ENCODE measurements at regions not wholly inside any gene's neighbourhood (a gene's known extent, or its start where the extent isn't known, plus 50 kb on each side); places are given as distances from the start of the nearest gene placed in this dataset.

DNA sequence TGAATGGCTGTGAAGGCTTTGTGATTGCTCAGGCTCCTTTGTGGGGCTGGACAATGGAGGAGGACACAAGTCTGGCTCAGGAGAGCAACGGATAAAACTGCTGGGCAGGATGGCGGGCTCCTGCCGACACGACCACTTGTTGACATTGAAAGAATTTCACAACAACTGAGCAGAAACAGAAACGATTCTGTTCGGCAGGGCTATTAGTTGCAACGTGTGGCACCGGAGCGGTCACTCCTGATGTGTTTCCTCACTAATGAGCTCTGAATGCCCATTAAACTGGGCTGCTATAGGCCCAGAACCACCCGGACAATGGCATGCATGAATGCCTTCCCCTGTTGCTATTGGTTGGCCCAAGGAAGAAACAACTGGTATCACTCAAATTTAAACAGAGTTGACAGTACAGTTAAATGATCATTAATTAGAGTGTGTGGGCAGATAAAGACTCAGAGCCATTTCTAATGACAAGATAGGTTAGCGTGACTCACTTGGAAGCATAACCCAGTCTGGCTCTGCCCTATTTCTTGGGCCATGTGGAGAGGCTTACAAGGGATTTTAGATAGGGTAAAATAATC is 142.9 kb downstream of the ASCL1 start:
- FAIRE-seq (no peak), ATAC-seq (no peak), DNase-seq (ENCODE audit: low read depth in 1 of 2, low spot score in 1 of 2) (no peak)
- ChIA-PET CTCF (no interaction called here), POLR2A (no interaction called here)
- WGBS (ENCODE audit: missing lambda C conversion rate) = 10% methylated on average over 11 of the region's 11 CpGs
- Histone ChIP-seq H3K4me1 (no peaks in the 10 kb centered on the region), H3K4me2 (no peak overlapping the region), H3K9me3 (no peaks in the 10 kb centered on the region), H3K27ac (no peak overlapping the region), H3K4me3 (no peak overlapping the region)
- TF ChIP-seq JUN (IDR thresholded peaks at IDR 0.05) (no peak), RARB (CRISPR knock-in tag; IDR thresholded peaks at IDR 0.05) (no peak), HOXB5 (CRISPR knock-in tag; IDR thresholded peaks at IDR 0.05) (no peak), HOXA7 (CRISPR knock-in tag; IDR thresholded peaks at IDR 0.05) (no peak), FOSB (CRISPR knock-in tag; IDR thresholded peaks at IDR 0.05) (no peak), ZSCAN20 (CRISPR knock-in tag; IDR thresholded peaks at IDR 0.05) (no peak), EP300 (IDR thresholded peaks at IDR 0.05) (no peak), RCOR1 (IDR thresholded peaks at IDR 0.05; ENCODE audit: low read depth, low read length) (no peak), ESRRA (IDR thresholded peaks at IDR 0.05; ENCODE audit: borderline replicate concordance, low read length) (no peak)
- TF ChIP-seq, protein P1, sequence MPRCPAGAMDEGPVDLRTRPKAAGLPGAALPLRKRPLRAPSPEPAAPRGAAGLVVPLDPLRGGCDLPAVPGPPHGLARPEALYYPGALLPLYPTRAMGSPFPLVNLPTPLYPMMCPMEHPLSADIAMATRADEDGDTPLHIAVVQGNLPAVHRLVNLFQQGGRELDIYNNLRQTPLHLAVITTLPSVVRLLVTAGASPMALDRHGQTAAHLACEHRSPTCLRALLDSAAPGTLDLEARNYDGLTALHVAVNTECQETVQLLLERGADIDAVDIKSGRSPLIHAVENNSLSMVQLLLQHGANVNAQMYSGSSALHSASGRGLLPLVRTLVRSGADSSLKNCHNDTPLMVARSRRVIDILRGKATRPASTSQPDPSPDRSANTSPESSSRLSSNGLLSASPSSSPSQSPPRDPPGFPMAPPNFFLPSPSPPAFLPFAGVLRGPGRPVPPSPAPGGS (IDR thresholded peaks at IDR 0.05) = no peak
- TF ChIP-seq, protein P2, sequence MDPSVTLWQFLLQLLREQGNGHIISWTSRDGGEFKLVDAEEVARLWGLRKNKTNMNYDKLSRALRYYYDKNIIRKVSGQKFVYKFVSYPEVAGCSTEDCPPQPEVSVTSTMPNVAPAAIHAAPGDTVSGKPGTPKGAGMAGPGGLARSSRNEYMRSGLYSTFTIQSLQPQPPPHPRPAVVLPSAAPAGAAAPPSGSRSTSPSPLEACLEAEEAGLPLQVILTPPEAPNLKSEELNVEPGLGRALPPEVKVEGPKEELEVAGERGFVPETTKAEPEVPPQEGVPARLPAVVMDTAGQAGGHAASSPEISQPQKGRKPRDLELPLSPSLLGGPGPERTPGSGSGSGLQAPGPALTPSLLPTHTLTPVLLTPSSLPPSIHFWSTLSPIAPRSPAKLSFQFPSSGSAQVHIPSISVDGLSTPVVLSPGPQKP (IDR thresholded peaks at IDR 0.05; ENCODE audit: low read depth, low read length) = no peak
- TF ChIP-seq, protein P3, sequence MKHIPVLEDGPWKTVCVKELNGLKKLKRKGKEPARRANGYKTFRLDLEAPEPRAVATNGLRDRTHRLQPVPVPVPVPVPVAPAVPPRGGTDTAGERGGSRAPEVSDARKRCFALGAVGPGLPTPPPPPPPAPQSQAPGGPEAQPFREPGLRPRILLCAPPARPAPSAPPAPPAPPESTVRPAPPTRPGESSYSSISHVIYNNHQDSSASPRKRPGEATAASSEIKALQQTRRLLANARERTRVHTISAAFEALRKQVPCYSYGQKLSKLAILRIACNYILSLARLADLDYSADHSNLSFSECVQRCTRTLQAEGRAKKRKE (CRISPR knock-in tag; IDR thresholded peaks at IDR 0.05; ENCODE audit: low read depth) = no peak

DNA sequence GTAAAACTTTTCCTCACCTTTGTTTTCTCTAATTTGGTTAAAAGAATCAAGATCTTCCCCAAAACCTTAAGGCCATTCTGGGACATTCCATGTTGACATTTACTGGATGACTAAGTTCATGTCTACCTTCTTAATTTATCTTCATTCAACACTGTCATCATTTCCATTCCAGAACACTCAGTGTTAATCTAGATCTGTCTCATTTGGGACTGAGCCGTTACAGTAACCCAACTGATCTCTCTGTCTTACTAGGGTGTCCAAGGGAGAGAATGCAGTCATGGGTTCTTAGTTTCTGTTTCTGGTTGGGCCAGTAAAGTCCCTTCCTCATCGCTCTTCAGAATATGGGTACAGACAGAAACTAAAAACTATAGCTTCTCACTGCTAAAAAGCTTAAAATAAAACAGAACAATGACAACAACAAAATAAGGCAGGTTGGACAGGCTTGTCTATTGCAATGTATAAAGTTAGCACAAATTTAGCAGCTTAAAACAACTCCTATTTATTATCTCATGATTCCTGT is 144.8 kb downstream of the ASCL1 start:
- FAIRE-seq (no peak), DNase-seq (ENCODE audit: low read depth in 1 of 2, low spot score in 1 of 2) (no peak), ATAC-seq (no peak)
- Histone ChIP-seq H3K27ac (no peak overlapping the region), H3K4me1 (no peaks in the 10 kb centered on the region), H3K4me3 (no peak overlapping the region), H3K4me2 (no peak overlapping the region), H3K9me3 (no peaks in the 10 kb centered on the region)
- CTCF ChIA-PET = no interaction called here
- POLR2A ChIA-PET = no interaction called here
- 3% methylated on average over 2 of the region's 2 CpGs for WGBS (ENCODE audit: missing lambda C conversion rate)
- TF ChIP-seq JUN (IDR thresholded peaks at IDR 0.05) (no peak), RAD21 (conservative IDR thresholded peaks at IDR 0.05 in 1 of 2, IDR thresholded peaks at IDR 0.05 in 1 of 2) (no peak), FOSB (CRISPR knock-in tag; IDR thresholded peaks at IDR 0.05) (no peak), FOXS1 (CRISPR knock-in tag; IDR thresholded peaks at IDR 0.05) (no peak), JUNB (IDR thresholded peaks at IDR 0.05) (no peak), EHF (CRISPR knock-in tag; IDR thresholded peaks at IDR 0.05) (no peak), SMC3 (IDR thresholded peaks at IDR 0.05) (no peak), HOXB13 (CRISPR knock-in tag; IDR thresholded peaks at IDR 0.05; ENCODE audit: low read depth) (no peak)

DNA sequence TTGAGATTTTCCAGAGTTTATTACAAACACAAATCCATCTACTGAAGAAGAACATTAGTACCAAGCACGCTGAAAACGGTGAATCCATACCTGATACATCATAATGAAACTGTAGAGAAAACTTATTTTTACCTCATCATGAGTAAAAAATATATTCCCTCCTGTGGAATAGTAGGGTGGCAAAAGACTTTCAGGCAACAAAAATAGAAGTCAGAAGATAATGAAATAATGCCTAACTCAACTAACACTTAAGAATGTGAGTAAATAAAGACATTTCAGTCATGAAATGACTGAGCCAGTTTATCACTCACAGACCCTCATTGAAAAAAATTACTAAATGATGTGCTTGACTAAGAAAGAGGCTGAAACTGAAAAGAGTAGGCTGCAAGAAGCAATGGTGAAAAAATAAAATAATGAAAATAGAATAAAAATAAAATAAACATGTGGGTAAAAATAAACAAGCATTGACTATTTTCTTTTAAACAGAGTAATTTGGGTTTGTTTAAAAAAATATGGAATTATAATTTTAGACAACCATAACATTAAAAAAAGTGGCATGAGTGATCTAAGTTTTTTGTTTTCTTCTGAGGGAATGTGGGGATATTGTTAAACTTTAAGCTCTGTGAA is 148.6 kb downstream of the ASCL1 start:
- no peak overlapping the region for H3K4me2 ChIP-seq
- ChIA-PET POLR2A (no interaction called here), CTCF (no interaction called here)
- H3K4me1 ChIP-seq = no peaks in the 10 kb centered on the region
- no peak overlapping the region for H3K27ac ChIP-seq
- no peaks in the 10 kb centered on the region for H3K9me3 ChIP-seq
- WGBS (ENCODE audit: missing lambda C conversion rate) = 5% methylated on average over 2 of the region's 2 CpGs
- no peak for DNase-seq (ENCODE audit: low read depth in 1 of 2, low spot score in 1 of 2)
- no peak for FAIRE-seq
- ATAC-seq = no peak
- no peak overlapping the region for H3K4me3 ChIP-seq
- no peak for TF ChIP-seq HOXB5 (CRISPR knock-in tag; IDR thresholded peaks at IDR 0.05)
- TF ChIP-seq KDM5A (IDR thresholded peaks at IDR 0.05) = no peak
- TF ChIP-seq FOXS1 (CRISPR knock-in tag; IDR thresholded peaks at IDR 0.05) = no peak
- TF ChIP-seq, protein P4, sequence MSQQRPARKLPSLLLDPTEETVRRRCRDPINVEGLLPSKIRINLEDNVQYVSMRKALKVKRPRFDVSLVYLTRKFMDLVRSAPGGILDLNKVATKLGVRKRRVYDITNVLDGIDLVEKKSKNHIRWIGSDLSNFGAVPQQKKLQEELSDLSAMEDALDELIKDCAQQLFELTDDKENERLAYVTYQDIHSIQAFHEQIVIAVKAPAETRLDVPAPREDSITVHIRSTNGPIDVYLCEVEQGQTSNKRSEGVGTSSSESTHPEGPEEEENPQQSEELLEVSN (IDR thresholded peaks at IDR 0.05; ENCODE audit: borderline replicate concordance, low read depth) = no peak
- no peak for TF ChIP-seq TP53 (CRISPR knock-in tag; IDR thresholded peaks at IDR 0.05)
